Activated CD8-positive, alpha-beta T cell treated with anti-CD3 and anti-CD28 coated beads for 36 hours (primary cell): ENCODE measurements at regions not wholly inside any gene's neighbourhood (a gene's known extent, or its start where the extent isn't known, plus 50 kb on each side); places are given as distances from the start of the nearest gene placed in this dataset.

Experiments used
- ATAC-seq: fragments of 200-7000 bp; cut with Tn5 transposase; one replicate; pipeline ENCODE4 v1.10.0; 2021; ENCODE audit warnings: mild to moderate bottlenecking, moderate library complexity
- CTCF ChIA-PET: fragments of 350-600 bp; sonication (Branson Sonifier 250); formaldehyde crosslinking; loops from one replicate; lab custom pipeline; 2021; ENCODE audit warnings: antibody characterized with exemption; lab: Charles Lee
- POLR2A ChIA-PET: fragments of 350-600 bp; sonication (Branson Sonifier 250); formaldehyde crosslinking; loops from one replicate; lab custom pipeline; 2021; ENCODE audit warnings: antibody characterized with exemption; lab: Charles Lee
- DNase-seq: peaks from one replicate; pipeline ENCODE4 v3.0.0-alpha.2; 2020
- H3K27ac Mint-ChIP-seq: one replicate; pipeline ENCODE4 v1.8.0; 2021; ENCODE audit warnings: mild to moderate bottlenecking, mixed read lengths
- H3K27me3 Mint-ChIP-seq: one replicate; pipeline ENCODE4 v1.8.0; 2021; ENCODE audit warnings: mixed read lengths
- H3K36me3 Mint-ChIP-seq: one replicate; pipeline ENCODE4 v1.8.0; 2021; ENCODE audit warnings: low read depth, mixed read lengths
- H3K4me1 Mint-ChIP-seq: one replicate; pipeline ENCODE4 v1.8.0; 2021; ENCODE audit warnings: low read depth, mixed read lengths
- H3K4me3 Mint-ChIP-seq: one replicate; pipeline ENCODE4 v1.8.0; 2021; ENCODE audit warnings: mild to moderate bottlenecking, moderate library complexity, mixed read lengths
- H3K9me3 Mint-ChIP-seq: one replicate; pipeline ENCODE4 v1.8.0; 2021; ENCODE audit warnings: mixed read lengths
- intact Hi-C: fragments of 100-400 bp; cut with micrococcal nuclease; formaldehyde crosslinking; loops from one replicate; pipeline ENCODE4 v1.10.0; 2022
- TF ChIP-seq, protein P1 (sequence below): fragments of 200-600 bp; IDR thresholded peaks from one replicate; pipeline ENCODE4 v1.8.0; 2022; ENCODE audit warnings: antibody characterized with exemption, mild to moderate bottlenecking

GRCh38 chr14:80325688-80326087 lies 114.4 kb upstream of the DIO2 start:
- no peaks in the 10 kb centered on the region for H3K36me3 Mint-ChIP-seq
- no peak for ATAC-seq
- no peaks in the 10 kb centered on the region for H3K4me1 Mint-ChIP-seq
- no peak overlapping the region for H3K27ac Mint-ChIP-seq
- H3K27me3 Mint-ChIP-seq = no peaks in the 10 kb centered on the region
- no peaks in the 10 kb centered on the region for H3K9me3 Mint-ChIP-seq
- TF ChIP-seq, protein P1, sequence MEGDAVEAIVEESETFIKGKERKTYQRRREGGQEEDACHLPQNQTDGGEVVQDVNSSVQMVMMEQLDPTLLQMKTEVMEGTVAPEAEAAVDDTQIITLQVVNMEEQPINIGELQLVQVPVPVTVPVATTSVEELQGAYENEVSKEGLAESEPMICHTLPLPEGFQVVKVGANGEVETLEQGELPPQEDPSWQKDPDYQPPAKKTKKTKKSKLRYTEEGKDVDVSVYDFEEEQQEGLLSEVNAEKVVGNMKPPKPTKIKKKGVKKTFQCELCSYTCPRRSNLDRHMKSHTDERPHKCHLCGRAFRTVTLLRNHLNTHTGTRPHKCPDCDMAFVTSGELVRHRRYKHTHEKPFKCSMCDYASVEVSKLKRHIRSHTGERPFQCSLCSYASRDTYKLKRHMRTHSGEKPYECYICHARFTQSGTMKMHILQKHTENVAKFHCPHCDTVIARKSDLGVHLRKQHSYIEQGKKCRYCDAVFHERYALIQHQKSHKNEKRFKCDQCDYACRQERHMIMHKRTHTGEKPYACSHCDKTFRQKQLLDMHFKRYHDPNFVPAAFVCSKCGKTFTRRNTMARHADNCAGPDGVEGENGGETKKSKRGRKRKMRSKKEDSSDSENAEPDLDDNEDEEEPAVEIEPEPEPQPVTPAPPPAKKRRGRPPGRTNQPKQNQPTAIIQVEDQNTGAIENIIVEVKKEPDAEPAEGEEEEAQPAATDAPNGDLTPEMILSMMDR = no peak
- CTCF ChIA-PET = no interaction called here
- no peak overlapping the region for H3K4me3 Mint-ChIP-seq
- intact Hi-C loops = no loop called here
- POLR2A ChIA-PET = no interaction called here
- DNase-seq = no peak

DNA sequence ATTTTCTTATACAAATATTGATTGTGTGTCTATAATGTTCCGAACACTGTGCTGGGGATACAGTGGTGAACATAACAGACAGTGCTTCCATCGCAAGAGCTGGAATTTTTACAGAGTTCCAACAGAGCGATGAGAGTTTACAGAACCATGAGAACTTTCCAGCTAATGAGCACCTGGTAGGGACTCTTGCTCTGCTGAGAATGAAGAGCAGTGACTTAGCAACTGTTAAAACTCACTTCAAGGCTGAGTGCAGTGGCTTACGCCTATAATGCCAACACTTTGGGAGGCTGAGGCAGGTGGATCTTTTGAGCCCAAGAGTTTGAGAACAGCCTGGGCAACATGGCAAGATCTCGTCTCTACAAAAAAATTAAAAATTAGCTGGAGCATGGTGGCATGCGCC lies 113.8 kb upstream of the DIO2 start:
- CTCF ChIA-PET = no interaction called here
- no peaks in the 10 kb centered on the region for H3K4me1 Mint-ChIP-seq
- H3K27ac Mint-ChIP-seq = no peak overlapping the region
- POLR2A ChIA-PET = no interaction called here
- H3K27me3 Mint-ChIP-seq = no peaks in the 10 kb centered on the region
- H3K9me3 Mint-ChIP-seq = no peaks in the 10 kb centered on the region
- intact Hi-C loops = no loop called here
- ATAC-seq (no peak), DNase-seq (no peak)
- no peak overlapping the region for H3K4me3 Mint-ChIP-seq
- no peaks in the 10 kb centered on the region for H3K36me3 Mint-ChIP-seq
- TF ChIP-seq, protein P1 = no peak

- Mint-ChIP-seq H3K4me3 (no peak overlapping the region), H3K4me1 (no peaks in the 10 kb centered on the region), H3K9me3 (peaks cover 4% of the 10 kb centered on the region), H3K27me3 (no peaks in the 10 kb centered on the region), H3K27ac (no peak overlapping the region), H3K36me3 (no peaks in the 10 kb centered on the region)
- ChIA-PET POLR2A (no interaction called here), CTCF (no interaction called here)
- DNase-seq (no peak), ATAC-seq (no peak)
- TF ChIP-seq, protein P1 = no peak
- intact Hi-C loops = no loop called here
These were observed 113.3 kb upstream of the DIO2 start for GRCh38 chr14:80324649-80325048.

DNA sequence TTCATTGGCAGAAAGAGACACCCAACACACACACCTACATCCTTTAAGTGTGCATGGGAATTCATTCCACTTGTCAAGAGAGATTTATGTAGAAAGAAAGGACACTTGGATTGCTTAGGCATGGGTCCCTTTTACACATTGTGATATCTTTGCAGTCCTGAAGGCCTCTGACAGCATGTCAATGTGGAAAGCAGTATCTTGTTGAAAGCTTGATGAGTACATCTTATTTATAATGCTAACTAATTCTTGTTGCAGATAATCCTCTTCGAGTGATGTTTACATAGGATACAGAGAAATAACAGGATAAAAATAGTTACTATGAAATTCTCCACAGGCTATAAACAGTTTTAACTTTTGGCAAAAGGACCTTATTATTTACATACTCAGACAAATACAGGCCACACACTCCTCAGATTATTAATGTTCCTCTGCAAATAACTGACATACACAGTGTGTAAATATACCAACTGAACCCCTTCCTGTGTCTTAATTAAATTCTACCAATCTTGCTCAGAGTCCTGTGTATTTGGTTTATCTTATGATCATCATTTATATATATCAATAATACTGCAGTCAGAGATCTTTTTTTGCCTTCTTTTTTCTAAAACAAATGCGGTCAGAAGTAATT lies 111.8 kb upstream of the DIO2 start:
- Mint-ChIP-seq H3K27ac (no peak overlapping the region), H3K4me3 (no peak overlapping the region), H3K4me1 (no peaks in the 10 kb centered on the region), H3K36me3 (no peaks in the 10 kb centered on the region), H3K27me3 (no peaks in the 10 kb centered on the region), H3K9me3 (peaks cover 12% of the 10 kb centered on the region)
- ChIA-PET CTCF (no interaction called here), POLR2A (no interaction called here)
- no peak for ATAC-seq
- intact Hi-C loops = no loop called here
- TF ChIP-seq, protein P1 = no peak
- DNase-seq = no peak

GRCh38 chr14:80316441-80316840 lies 105.1 kb upstream of the DIO2 start:
- Mint-ChIP-seq H3K4me3 (no peak overlapping the region), H3K27ac (no peak overlapping the region), H3K27me3 (no peaks in the 10 kb centered on the region), H3K9me3 (peaks cover 12% of the 10 kb centered on the region), H3K36me3 (no peaks in the 10 kb centered on the region), H3K4me1 (no peaks in the 10 kb centered on the region)
- DNase-seq = no peak
- intact Hi-C loops = no loop called here
- TF ChIP-seq, protein P1 = no peak
- ATAC-seq = no peak
- CTCF ChIA-PET = interaction anchor here (1.3 kb wide), 1 partner anchor 11 kb away, joined by 4 read pairs; no protein-coding TSS in a partner anchor
- POLR2A ChIA-PET = no interaction called here
